HAP-1 (cell line): ENCODE measurements at regions not wholly inside any gene's neighbourhood (a gene's known extent, or its start where the extent isn't known, plus 50 kb on each side); places are given as distances from the start of the nearest gene placed in this dataset.
A peak's percentile ranks its signal among the peaks of the same experiment; 100 is the strongest.

ENCODE experiments used
- DNase-seq, 2 experiments: peaks; one replicate each; pipeline ENCODE4 v3.0.0-alpha.2; 2016 to 2020; ENCODE audit warnings: low spot score in 2 of 2
- H3K27me3 ChIP-seq: fragments of 250-450 bp; sonication (Bioruptor Pico); 2 replicates; pipeline ENCODE4 v1.5.1; 2020; ENCODE audit warnings: low read depth, mild to moderate bottlenecking, moderate library complexity
- H3K36me3 ChIP-seq: fragments of 250-450 bp; sonication (Bioruptor Pico); replicated peaks from 2 replicates; pipeline ENCODE4 v1.5.1; 2020; ENCODE audit warnings: mild to moderate bottlenecking
- H3K4me1 ChIP-seq: fragments of 250-450 bp; sonication (Bioruptor Pico); 2 replicates; pipeline ENCODE4 v1.5.1; 2020; ENCODE audit warnings: mild to moderate bottlenecking
- H3K4me3 ChIP-seq: fragments of 250-450 bp; sonication (Bioruptor Pico); 2 replicates; pipeline ENCODE4 v1.5.1; 2020; ENCODE audit warnings: mild to moderate bottlenecking, moderate library complexity
- H3K9me3 ChIP-seq: fragments of 250-450 bp; sonication (Bioruptor Pico); 2 replicates; pipeline ENCODE4 v1.5.1; 2020; ENCODE audit warnings: mild to moderate bottlenecking, moderate library complexity
- in situ Hi-C: fragments of 300-500 bp; cut with MboI; formaldehyde crosslinking; loops from 3 replicates; pipeline ENCODE4 v1.14.3; 2020; ENCODE audit warnings: low sequenced_read_pairs, inconsistent platforms, mixed read lengths

- H3K4me3 ChIP-seq: no peak overlapping the region
- in situ Hi-C loops: no loop called here
- no peak for DNase-seq
- no peaks in the 10 kb centered on the region for H3K4me1 ChIP-seq
- H3K27me3 ChIP-seq: no peaks in the 10 kb centered on the region
- H3K9me3 ChIP-seq: no peaks in the 10 kb centered on the region
- H3K36me3 ChIP-seq: no peaks in the 10 kb centered on the region
Observed at GRCh38 chr6:132213732-132214131, 187.5 kb downstream of the MOXD1 start.

- Histone ChIP-seq H3K36me3 (no peaks in the 10 kb centered on the region), H3K27me3 (no peaks in the 10 kb centered on the region), H3K9me3 (no peaks in the 10 kb centered on the region), H3K4me1 (peaks cover 2% of the 10 kb centered on the region), H3K4me3 (no peak overlapping the region)
- in situ Hi-C loops: no loop called here
- no peak for DNase-seq
Observed at GRCh38 chr6:132213191-132213590, 188.1 kb downstream of the MOXD1 start.

- no peak for DNase-seq
- Histone ChIP-seq H3K4me3 (no peak overlapping the region), H3K36me3 (no peaks in the 10 kb centered on the region), H3K27me3 (no peaks in the 10 kb centered on the region), H3K4me1 (peaks cover 4% of the 10 kb centered on the region), H3K9me3 (no peaks in the 10 kb centered on the region)
- in situ Hi-C loops: no loop called here
Observed at GRCh38 chr6:132210886-132211563, 190.2 kb downstream of the MOXD1 start.

- H3K4me3 ChIP-seq: no peak overlapping the region
- no peaks in the 10 kb centered on the region for H3K27me3 ChIP-seq
- in situ Hi-C loops: no loop called here
- peaks cover 4% of the 10 kb centered on the region for H3K4me1 ChIP-seq
- no peak for DNase-seq
- H3K9me3 ChIP-seq: no peaks in the 10 kb centered on the region
- no peaks in the 10 kb centered on the region for H3K36me3 ChIP-seq
Observed at GRCh38 chr6:132209351-132209750, 191.9 kb downstream of the MOXD1 start.

GRCh38 chr6:132207991-132208390, 193.3 kb downstream of the MOXD1 start:
- in situ Hi-C loops: no loop called here
- peaks cover 4% of the 10 kb centered on the region for H3K4me1 ChIP-seq
- no peak overlapping the region for H3K4me3 ChIP-seq
- DNase-seq: peak in 1 of 2 experiments; percentile 40
- no peaks in the 10 kb centered on the region for H3K9me3 ChIP-seq
- no peaks in the 10 kb centered on the region for H3K27me3 ChIP-seq
- no peaks in the 10 kb centered on the region for H3K36me3 ChIP-seq

GRCh38 chr6:132205946-132206345, 195.3 kb downstream of the MOXD1 start:
- Histone ChIP-seq H3K27me3 (no peaks in the 10 kb centered on the region), H3K36me3 (no peaks in the 10 kb centered on the region), H3K4me3 (no peak overlapping the region), H3K9me3 (no peaks in the 10 kb centered on the region), H3K4me1 (peaks cover 4% of the 10 kb centered on the region)
- DNase-seq: no peak
- in situ Hi-C loops: no loop called here

GRCh38 chr6:132204591-132204990, 196.7 kb downstream of the MOXD1 start:
- no peak for DNase-seq
- in situ Hi-C loops: no loop called here
- no peaks in the 10 kb centered on the region for H3K27me3 ChIP-seq
- H3K4me3 ChIP-seq: no peak overlapping the region
- peaks cover 4% of the 10 kb centered on the region for H3K4me1 ChIP-seq
- no peaks in the 10 kb centered on the region for H3K36me3 ChIP-seq
- H3K9me3 ChIP-seq: no peaks in the 10 kb centered on the region

GRCh38 chr6:132202574-132202973, 198.7 kb downstream of the MOXD1 start:
- in situ Hi-C loops: no loop called here

GRCh38 chr6:132199343-132199742, 201.9 kb downstream of the MOXD1 start:
- no peaks in the 10 kb centered on the region for H3K27me3 ChIP-seq
- H3K4me1 ChIP-seq: peaks cover 6% of the 10 kb centered on the region; the same call in 1 of the 2 replicates
- H3K36me3 ChIP-seq: no peaks in the 10 kb centered on the region
- no peak for DNase-seq
- H3K9me3 ChIP-seq: no peaks in the 10 kb centered on the region
- no peak overlapping the region for H3K4me3 ChIP-seq
- in situ Hi-C loops: no loop called here

More at GRCh38 chr6:132202574-132202973, 198.7 kb downstream of the MOXD1 start:
- Histone ChIP-seq H3K36me3 (no peaks in the 10 kb centered on the region), H3K4me3 (no peak overlapping the region), H3K27me3 (no peaks in the 10 kb centered on the region), H3K4me1 (no peaks in the 10 kb centered on the region), H3K9me3 (no peaks in the 10 kb centered on the region)
- no peak for DNase-seq

- in situ Hi-C loops: no loop called here
- no peak overlapping the region for H3K4me3 ChIP-seq
- H3K4me1 ChIP-seq: peaks cover 6% of the 10 kb centered on the region; the same call in 1 of the 2 replicates
- no peaks in the 10 kb centered on the region for H3K36me3 ChIP-seq
- no peak for DNase-seq
- no peaks in the 10 kb centered on the region for H3K9me3 ChIP-seq
- no peaks in the 10 kb centered on the region for H3K27me3 ChIP-seq
Observed at GRCh38 chr6:132198896-132199295, 202.4 kb downstream of the MOXD1 start.

- Histone ChIP-seq H3K36me3 (no peaks in the 10 kb centered on the region), H3K4me1 (peaks cover 6% of the 10 kb centered on the region; the same call in 1 of the 2 replicates), H3K27me3 (no peaks in the 10 kb centered on the region), H3K4me3 (no peak overlapping the region), H3K9me3 (no peaks in the 10 kb centered on the region)
- in situ Hi-C loops: no loop called here
- DNase-seq: no peak
Observed at GRCh38 chr6:132198040-132198439, 203.2 kb downstream of the MOXD1 start.

- Histone ChIP-seq H3K27me3 (no peaks in the 10 kb centered on the region), H3K4me3 (no peak overlapping the region), H3K9me3 (no peaks in the 10 kb centered on the region), H3K36me3 (no peaks in the 10 kb centered on the region), H3K4me1 (peaks cover 20% of the 10 kb centered on the region)
- in situ Hi-C loops: no loop called here
- DNase-seq: no peak
Observed at GRCh38 chr6:132194529-132194928, 206.7 kb downstream of the MOXD1 start.

- no peak overlapping the region for H3K4me3 ChIP-seq
- peaks cover 23% of the 10 kb centered on the region for H3K4me1 ChIP-seq
- no peaks in the 10 kb centered on the region for H3K27me3 ChIP-seq
- no peaks in the 10 kb centered on the region for H3K36me3 ChIP-seq
- in situ Hi-C loops: no loop called here
- H3K9me3 ChIP-seq: no peaks in the 10 kb centered on the region
- no peak for DNase-seq
Observed at GRCh38 chr6:132192631-132193030, 208.6 kb downstream of the MOXD1 start.

- in situ Hi-C loops: no loop called here
- Histone ChIP-seq H3K4me3 (no peak overlapping the region), H3K27me3 (no peaks in the 10 kb centered on the region), H3K9me3 (no peaks in the 10 kb centered on the region), H3K36me3 (no peaks in the 10 kb centered on the region), H3K4me1 (peaks cover 23% of the 10 kb centered on the region)
- DNase-seq: no peak
Observed at GRCh38 chr6:132190815-132191175, 210.5 kb downstream of the MOXD1 start.
